HG03558 (cell line): ENCODE measurements at regions not wholly inside any gene's neighbourhood (a gene's known extent, or its start where the extent isn't known, plus 50 kb on each side); places are given as distances from the start of the nearest gene placed in this dataset.
"Not testable (repeated sequence)": the region's sequence is repeated elsewhere in the genome, so short reads cannot be mapped to it uniquely, and the experiment has no call there.

Experiments used
- ATAC-seq: cut with Tn5 transposase; IDR thresholded peaks from one replicate; pipeline ENCODE4 v1.9.1; 2021; ENCODE audit warnings: moderate number of reproducible peaks; ENCODE audit not compliant: unreplicated experiment; ENCODE audit errors: extremely low read depth

- ATAC-seq, result not testable (repeated sequence)
These were observed 362.7 kb upstream of the ATXN7L3B start for GRCh38 chr12:74174961-74175360.

DNA sequence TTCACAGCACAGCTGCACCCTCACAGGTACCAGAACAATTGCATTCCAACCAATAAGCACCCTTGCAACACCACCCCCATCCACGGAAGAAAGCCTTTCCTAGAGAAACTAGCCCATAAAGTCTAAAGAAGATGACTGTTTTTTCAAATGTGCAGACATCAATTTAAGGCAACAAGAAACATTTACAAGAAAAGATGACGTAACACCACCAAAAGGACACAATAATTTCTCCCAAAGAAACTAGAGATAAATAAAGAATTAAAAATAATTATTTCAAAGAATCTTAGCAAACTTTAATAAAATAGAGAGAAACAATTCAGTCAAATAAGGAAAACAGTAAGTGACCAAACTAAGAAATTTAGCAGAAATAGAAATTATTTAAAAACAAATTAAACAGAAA, 352.3 kb upstream of the ATXN7L3B start:
- ATAC-seq, result no peak

DNA sequence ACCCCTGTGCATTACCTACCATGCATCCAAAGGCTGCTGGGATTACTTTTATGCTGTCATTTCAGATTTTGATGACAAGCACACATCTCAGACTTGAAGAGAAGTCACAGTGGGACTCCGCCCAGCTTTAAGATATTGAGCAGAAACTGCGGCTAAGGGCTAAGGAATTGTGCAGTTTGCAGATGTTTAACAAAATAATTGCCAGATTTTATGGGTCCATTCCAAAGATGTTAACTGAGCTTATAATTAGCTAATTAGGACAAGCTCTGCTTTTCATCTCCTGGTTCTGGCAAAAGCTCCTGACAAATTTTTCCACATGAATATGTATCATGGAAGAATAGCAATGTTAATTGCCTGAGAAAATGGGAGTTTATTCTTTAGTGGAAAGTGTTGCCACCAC, 344.4 kb upstream of the ATXN7L3B start:
- ATAC-seq, result no peak

DNA sequence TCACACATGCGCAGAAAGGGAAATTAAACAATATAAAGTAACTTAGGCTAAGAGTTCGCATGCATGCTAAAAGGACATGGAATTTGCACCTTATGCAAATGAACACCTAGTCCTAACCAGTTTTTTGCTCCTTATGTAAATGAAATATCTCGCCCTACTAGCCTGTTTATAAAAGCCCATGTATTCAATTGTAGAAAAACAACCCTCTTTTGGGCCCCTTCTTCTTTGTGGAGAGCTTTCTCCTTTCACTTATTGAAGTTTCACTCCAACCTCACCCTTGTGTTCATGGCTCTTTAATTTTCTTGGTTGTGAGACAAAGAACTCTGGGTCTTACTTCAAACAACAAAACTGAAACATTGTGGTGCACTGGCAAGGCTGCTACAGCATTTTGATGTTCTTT, 333.4 kb upstream of the ATXN7L3B start:
- no peak for ATAC-seq

DNA sequence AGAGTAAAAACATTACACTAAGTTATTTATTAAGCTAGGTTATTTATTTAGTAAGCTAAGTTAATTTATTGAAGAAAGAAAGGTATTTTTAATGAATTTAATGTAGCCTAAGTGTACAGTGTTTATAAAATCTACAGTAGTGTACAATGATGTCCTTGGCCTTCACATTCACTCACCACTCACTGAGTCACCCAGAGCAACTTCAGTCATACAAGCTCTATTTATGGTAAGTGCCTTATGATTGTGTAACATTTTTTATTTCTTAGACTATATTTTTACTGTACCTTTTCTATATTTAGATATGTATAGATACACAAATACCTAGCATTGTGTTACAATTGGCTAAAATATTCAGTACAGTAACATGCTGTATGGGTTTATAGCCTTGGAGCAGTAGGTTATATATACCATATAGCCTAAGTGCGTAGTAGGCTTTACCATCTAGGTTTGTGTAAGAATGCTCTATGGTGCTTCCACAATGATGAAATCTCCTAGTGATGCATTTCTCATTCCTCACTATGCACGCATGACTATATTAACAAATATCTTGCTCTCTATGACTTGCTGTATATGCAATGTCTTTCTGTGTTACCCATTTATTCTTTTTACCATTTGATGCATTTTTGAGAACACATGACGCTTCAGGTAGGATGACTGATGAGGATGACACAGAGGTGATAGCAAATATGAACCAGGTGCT, 309.6 kb upstream of the ATXN7L3B start:
- ATAC-seq, result no peak

DNA sequence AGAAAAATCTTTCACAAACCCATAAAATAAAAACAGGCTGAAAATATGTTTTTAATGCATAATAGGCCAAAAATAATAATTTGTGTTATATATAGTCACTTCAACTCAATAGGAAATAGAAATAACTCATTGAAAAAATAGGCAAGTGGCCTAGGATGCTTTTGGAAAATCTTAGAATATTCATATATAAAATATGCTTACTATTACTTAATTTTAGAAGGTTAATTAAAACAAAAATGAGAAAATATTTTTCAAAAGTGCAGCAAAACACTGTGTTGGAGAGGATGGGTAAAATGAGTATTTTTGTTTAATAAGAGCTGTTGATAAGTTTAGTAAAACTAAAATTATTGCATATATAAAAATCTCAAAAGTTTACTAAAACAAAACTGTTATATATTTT, 308.0 kb upstream of the ATXN7L3B start:
- ATAC-seq, result no peak

GRCh38 chr12:74235342-74235741, 302.3 kb upstream of the ATXN7L3B start:
- ATAC-seq, result no peak

DNA sequence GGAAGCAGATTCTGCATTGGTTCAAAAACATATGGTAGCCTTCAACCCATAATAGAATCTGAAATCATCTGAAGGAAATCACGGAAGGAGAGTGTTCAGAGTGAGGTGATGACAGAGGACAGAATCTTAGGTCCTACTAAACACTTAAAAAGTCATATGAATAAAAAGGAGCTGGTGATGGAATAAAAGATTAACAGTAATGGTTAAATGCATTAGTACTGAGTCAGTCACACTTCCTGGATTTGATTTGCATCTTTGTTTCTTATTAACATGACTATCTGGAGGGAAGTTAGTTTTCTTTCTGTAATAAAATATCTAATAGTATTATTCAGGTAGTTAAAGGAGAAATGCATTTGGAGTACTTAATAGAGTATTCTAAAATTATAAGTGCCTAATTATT, 296.3 kb upstream of the ATXN7L3B start:
- no peak for ATAC-seq

GRCh38 chr12:74242088-74242487, 295.5 kb upstream of the ATXN7L3B start:
- ATAC-seq, result no peak

DNA sequence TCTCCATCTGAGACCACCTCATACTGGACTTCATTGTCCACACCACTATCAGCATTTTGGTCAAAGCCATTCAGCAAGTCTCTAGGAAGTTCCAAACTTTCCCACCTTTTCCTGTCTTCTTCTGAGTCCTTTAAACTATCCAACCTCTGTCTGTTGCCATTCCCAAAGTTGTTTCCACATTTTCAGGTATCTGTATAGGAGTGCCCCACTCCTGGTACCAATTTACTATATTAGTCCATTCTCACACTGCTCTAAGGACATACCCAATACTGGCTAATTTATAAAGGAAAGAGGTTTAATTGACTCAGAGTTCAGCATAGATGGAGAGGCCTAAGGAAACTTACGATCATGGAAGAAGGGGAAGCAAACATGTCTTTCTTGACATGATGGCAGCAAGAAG, 292.2 kb upstream of the ATXN7L3B start:
- no peak for ATAC-seq

- no peak for ATAC-seq
These were observed 286.7 kb upstream of the ATXN7L3B start for GRCh38 chr12:74250891-74251290.

DNA sequence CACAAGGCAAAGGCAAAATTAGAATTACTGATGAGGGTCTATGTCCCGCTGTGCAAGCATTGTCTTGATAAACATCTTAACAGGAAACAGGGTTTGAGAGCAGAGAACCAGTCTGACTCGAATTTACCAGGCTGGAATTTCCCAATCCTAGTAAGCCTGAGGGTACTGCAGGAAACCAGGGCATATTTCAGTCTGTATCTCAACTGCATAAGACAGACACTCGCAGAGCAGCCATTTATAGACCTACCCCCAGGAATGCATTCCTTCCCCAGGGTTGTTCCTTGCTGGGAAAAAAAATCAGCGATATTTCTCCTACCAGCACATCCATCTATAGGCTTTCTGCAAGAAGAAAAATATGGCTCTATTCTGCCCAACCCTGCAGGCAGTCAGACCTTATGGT, 283.8 kb upstream of the ATXN7L3B start:
- ATAC-seq, result not testable (repeated sequence)

DNA sequence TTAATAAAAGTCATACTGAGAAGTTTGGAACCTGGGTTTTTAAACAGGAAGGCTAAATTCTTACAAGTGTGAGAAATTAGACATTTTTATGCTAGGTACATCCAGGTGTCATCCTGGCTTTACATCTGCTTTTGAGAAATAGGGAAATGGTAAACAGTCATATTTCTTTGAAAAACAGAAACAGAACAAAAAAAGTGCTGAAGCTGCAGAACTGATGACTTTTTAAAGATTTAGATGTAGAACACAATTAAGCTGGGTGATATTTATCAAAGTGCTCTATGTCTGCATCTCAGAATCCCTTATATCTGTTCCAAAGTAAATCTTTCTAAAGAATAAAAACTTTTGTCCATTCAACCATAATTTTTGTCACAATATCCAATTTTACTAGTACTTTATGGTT, 282.9 kb upstream of the ATXN7L3B start:
- ATAC-seq, result no peak

GRCh38 chr12:74259199-74259598, 278.4 kb upstream of the ATXN7L3B start:
- no peak for ATAC-seq

GRCh38 chr12:74264692-74265091, 272.9 kb upstream of the ATXN7L3B start:
- no peak for ATAC-seq

DNA sequence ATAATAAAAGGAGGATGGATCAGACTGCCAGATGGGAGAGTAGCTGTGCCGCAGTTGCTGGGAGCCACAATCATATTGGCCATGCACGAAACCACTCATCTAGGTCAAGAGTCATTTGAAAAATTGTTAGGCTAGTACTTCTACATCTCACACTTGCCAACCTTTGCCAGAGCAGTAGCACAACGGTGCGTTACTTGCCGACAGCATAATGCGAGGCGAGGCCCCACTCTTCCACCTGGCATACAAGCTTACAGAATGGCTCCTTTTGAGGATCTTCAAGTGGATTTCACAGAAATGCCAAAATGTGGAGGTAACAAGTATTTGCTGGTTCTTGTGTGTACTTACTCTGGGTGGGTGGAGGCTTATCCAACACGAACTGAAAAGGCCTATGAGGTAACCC, 268.3 kb upstream of the ATXN7L3B start:
- ATAC-seq, result not testable (repeated sequence)

DNA sequence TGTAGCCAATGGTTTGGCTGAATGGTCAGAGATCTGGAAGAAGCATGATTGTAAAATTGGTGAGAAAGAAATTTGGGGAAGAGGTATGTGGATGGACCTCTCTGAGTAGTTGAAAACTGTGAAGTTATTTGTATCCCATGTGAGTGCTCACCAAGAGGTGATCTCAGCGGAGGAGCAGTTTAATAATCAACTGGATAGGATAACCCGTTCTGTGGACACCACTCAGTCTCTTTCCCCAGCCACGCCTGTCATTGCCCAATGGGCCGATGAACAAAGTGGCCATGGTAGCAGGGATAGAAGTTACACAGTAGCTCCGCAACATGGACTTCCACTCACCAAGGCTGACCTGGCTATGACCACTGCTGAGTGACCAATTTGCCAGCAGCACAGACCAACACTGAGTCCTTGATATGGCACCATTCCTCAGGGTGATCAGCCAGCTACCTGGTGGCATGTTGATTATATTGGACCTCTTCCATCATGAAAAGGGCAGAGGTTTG, 257.4 kb upstream of the ATXN7L3B start:
- no peak for ATAC-seq

DNA sequence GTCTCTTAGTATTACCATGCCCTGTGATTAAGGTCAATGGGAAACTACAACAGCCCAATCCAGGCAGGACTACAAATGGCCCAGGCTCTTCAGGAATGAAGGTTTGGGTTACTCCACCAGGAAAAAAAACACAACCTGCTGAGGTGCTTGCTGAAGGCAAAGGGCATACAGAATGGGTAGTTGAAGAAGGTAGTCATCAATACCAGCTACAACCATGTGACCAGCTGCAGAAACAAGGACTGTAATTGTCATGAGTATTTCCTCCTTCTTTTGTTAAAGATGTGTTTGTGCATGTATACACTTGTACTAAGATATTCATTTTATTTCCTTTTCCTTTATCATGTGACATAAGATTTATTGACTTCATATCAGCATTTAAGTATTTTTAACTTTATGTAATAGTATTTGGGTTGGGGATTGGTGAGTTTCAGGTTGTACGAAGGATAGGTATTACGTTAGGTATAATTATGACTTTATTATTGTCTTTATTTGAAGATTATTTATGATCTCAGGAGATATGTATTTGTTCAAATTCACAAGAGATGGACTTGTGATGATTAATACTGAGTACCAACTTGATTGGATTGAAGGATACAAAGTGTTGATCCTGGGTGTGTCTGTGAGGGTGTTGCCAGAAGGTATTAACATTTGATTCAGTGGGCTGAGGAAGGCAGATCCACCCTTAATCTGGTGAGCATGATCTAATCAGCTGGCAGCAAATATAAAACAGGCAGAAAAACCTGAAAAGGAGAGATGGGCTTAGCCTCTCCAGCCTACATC, 256.0 kb upstream of the ATXN7L3B start:
- ATAC-seq, result not testable (repeated sequence)

DNA sequence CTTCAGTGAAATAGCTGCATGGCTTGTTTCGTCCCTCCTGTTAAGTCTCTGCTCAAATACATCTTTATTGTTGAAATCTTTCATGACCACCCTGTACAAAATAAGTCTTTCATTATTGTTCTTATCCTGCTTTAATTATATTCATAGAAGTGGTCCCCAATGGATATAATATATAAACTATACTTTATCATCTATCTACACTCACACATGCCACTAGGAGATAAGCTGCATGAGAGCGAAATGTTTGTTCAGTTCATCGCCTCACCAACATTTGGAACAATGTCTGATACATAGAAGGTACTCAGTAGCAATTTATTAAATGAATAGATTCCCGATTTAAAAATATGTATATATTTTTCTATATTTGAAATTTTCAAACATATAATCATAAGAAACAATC, 254.0 kb upstream of the ATXN7L3B start:
- ATAC-seq, result no peak

DNA sequence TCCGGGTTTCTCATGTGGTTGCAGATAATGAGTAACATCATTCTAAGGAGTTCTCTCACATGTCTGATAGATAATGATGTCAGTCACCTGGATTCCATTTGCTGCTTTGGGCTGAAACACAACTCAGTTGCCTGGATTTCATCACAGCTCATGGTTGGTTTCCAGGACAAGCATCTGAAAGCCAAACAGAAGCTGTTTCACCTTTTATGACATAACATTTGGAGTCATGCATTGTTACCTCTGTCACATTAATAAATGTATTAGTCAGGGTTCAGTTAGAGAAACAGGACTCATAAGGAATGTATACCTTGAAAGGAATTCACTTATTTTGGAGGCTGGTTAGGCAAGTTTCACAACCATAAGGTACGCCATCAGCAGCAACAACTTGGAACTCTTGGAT, 251.9 kb upstream of the ATXN7L3B start:
- no peak for ATAC-seq

GRCh38 chr12:74286254-74286653, 251.4 kb upstream of the ATXN7L3B start:
- no peak for ATAC-seq
